HG02973 (cell line): ENCODE measurements at regions not wholly inside any gene's neighbourhood (a gene's known extent, or its start where the extent isn't known, plus 50 kb on each side); places are given as distances from the start of the nearest gene placed in this dataset.
"Not testable (repeated sequence)": the region's sequence is repeated elsewhere in the genome, so short reads cannot be mapped to it uniquely, and the experiment has no call there.

Experiments used
- ATAC-seq: cut with Tn5 transposase; IDR thresholded peaks from one replicate; pipeline ENCODE4 v1.9.1; 2021; ENCODE audit warnings: moderate library complexity; ENCODE audit not compliant: unreplicated experiment

- no peak for ATAC-seq
Observed at GRCh38 chr20:47960769-47961541, 175.7 kb upstream of the SULF2 start.

GRCh38 chr20:47960277-47960676 is 175.0 kb upstream of the SULF2 start:
- no peak for ATAC-seq

- not testable (repeated sequence) for ATAC-seq
Observed at GRCh38 chr20:47957989-47958801, 172.9 kb upstream of the SULF2 start.

GRCh38 chr20:47957135-47957534 is 171.9 kb upstream of the SULF2 start:
- no peak for ATAC-seq

GRCh38 chr20:47956268-47956995 is 171.2 kb upstream of the SULF2 start:
- no peak for ATAC-seq

GRCh38 chr20:47953471-47953870 is 168.2 kb upstream of the SULF2 start:
- no peak for ATAC-seq

- no peak for ATAC-seq
Observed at GRCh38 chr20:47952023-47952564, 166.8 kb upstream of the SULF2 start.

GRCh38 chr20:47951521-47951971 is 166.3 kb upstream of the SULF2 start:
- ATAC-seq = no peak

GRCh38 chr20:47950913-47951283 is 165.6 kb upstream of the SULF2 start:
- no peak for ATAC-seq

- ATAC-seq = no peak
Observed at GRCh38 chr20:47950124-47950912, 165.0 kb upstream of the SULF2 start.

GRCh38 chr20:47949230-47949629 is 163.9 kb upstream of the SULF2 start:
- ATAC-seq = no peak

GRCh38 chr20:47944682-47945081 is 159.4 kb upstream of the SULF2 start:
- ATAC-seq = no peak

GRCh38 chr20:47941869-47942268 is 156.6 kb upstream of the SULF2 start:
- no peak for ATAC-seq

- ATAC-seq = no peak
Observed at GRCh38 chr20:47940101-47940813, 155.0 kb upstream of the SULF2 start.

GRCh38 chr20:47936612-47937011 is 151.3 kb upstream of the SULF2 start:
- ATAC-seq = no peak

GRCh38 chr20:47934761-47935160 is 149.5 kb upstream of the SULF2 start:
- no peak for ATAC-seq

GRCh38 chr20:47931443-47931842 is 146.2 kb upstream of the SULF2 start:
- ATAC-seq = no peak

GRCh38 chr20:47931002-47931401 is 145.7 kb upstream of the SULF2 start:
- ATAC-seq = no peak

GRCh38 chr20:47929368-47930115 is 144.3 kb upstream of the SULF2 start:
- no peak for ATAC-seq
